ENCODE measurements at regions not wholly inside any gene's neighbourhood (a gene's known extent, or its start where the extent isn't known, plus 50 kb on each side); places are given as distances from the start of the nearest gene placed in this dataset.

DNA sequence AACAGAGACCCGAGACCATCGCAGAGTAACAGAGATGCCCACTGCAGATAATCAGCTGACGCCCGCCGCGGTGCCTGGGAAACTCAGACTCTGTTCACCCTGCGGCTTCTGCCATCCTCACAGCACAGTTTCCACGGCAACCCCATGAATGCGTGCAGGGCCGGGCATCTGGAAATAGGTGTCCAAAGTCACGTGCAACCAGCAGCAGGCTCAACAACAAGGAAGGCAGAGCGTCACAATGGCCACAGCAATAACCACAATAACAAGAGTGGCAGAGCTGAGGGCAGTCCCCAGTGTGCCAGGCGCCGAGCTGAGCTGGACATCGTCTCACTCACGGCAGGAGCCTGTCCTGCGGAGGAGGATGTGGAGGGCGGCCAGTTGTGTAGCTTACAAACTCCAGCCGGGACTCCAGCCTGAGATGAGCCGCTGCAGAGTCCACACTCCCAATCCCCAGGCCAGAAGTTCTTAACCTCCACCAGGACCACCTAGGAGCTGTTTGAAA is 102.0 kb downstream of the CRYAA start:
- H3K4me2 ChIP-seq (ENCODE audit: low read length) = no peak overlapping the region
- TF ChIP-seq, protein P1, sequence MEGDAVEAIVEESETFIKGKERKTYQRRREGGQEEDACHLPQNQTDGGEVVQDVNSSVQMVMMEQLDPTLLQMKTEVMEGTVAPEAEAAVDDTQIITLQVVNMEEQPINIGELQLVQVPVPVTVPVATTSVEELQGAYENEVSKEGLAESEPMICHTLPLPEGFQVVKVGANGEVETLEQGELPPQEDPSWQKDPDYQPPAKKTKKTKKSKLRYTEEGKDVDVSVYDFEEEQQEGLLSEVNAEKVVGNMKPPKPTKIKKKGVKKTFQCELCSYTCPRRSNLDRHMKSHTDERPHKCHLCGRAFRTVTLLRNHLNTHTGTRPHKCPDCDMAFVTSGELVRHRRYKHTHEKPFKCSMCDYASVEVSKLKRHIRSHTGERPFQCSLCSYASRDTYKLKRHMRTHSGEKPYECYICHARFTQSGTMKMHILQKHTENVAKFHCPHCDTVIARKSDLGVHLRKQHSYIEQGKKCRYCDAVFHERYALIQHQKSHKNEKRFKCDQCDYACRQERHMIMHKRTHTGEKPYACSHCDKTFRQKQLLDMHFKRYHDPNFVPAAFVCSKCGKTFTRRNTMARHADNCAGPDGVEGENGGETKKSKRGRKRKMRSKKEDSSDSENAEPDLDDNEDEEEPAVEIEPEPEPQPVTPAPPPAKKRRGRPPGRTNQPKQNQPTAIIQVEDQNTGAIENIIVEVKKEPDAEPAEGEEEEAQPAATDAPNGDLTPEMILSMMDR (IDR thresholded peaks at IDR 0.05; ENCODE audit: low read length) = no peak
- no peak for TF ChIP-seq EZH2 (IDR thresholded peaks at IDR 0.05; ENCODE audit: borderline replicate concordance, low read length)
- H4K20me1 ChIP-seq (ENCODE audit: insufficient read depth, low read length) = no peaks in the 10 kb centered on the region
- no peaks in the 10 kb centered on the region for H3F3A ChIP-seq (ENCODE audit: insufficient read depth, low read length)
- H2AFZ ChIP-seq (ENCODE audit: low read length) = no peak overlapping the region
- no peaks in the 10 kb centered on the region for H3K36me3 ChIP-seq (ENCODE audit: insufficient read depth, low read length)
- H3K9me3 ChIP-seq (ENCODE audit: low read length) = no peaks in the 10 kb centered on the region
- H3K9me2 ChIP-seq (ENCODE audit: low read depth, low read length) = no peaks in the 10 kb centered on the region
- H3K27ac ChIP-seq (ENCODE audit: low read depth, low read length, poor library complexity, severe bottlenecking) = no peak overlapping the region
- H3K27me3 ChIP-seq (ENCODE audit: insufficient read depth, low read length) = peaks cover 4% of the 10 kb centered on the region; the same call in 1 of the 2 replicates
- H3K4me1 ChIP-seq (ENCODE audit: insufficient read depth, low read length, severe bottlenecking) = no peaks in the 10 kb centered on the region
- no peak overlapping the region for H3K9ac ChIP-seq (ENCODE audit: low read length)
- H3K4me3 ChIP-seq (ENCODE audit: low read depth, low read length, poor library complexity, severe bottlenecking) = no peak overlapping the region
- no peaks in the 10 kb centered on the region for H3K79me2 ChIP-seq (ENCODE audit: insufficient read depth, low read length)

DNA sequence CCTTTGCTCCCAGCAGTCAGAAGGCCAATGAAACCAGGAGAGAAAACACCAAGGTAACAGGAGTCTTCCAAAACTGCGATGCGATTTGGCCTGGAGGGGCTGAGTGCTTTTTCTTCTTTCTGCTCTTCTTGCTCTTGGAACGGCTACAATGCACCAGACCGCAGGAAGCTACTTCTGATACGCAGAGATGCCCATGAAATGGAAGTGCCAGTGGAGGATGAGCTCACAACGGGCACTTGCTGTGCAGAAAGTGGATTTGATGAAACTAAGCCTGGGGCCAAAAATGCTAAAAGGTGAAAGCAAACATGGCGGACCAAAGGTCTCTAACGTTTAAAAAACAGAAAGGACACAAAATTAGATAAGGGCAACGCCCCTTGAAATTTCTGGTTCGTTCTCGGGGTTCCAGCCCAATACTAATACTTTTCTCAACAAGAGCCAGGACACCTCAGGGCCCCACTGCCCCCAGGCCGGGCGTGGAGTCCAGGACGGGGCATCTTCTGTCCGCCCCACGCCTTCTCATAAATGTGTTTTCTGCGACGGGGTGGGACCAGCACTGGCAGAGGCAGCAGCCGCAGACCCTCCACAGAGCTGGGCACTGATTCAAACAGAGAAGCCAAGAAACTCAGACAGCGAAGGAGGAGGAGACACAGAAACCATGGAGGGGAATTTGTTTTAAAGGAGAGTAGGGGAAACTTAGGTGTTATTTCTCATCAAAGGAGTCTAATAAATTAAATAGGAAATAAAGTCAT is 101.3 kb downstream of the CRYAA start:
- Histone ChIP-seq H3K4me3 (ENCODE audit: low read depth, low read length, poor library complexity, severe bottlenecking) (no peak overlapping the region), H3K27me3 (ENCODE audit: insufficient read depth, low read length) (peaks cover 4% of the 10 kb centered on the region; the same call in 1 of the 2 replicates), H3K79me2 (ENCODE audit: insufficient read depth, low read length) (no peaks in the 10 kb centered on the region), H3K9me2 (ENCODE audit: low read depth, low read length) (no peaks in the 10 kb centered on the region), H3K36me3 (ENCODE audit: insufficient read depth, low read length) (no peaks in the 10 kb centered on the region), H3K9me3 (ENCODE audit: low read length) (no peaks in the 10 kb centered on the region), H3K4me1 (ENCODE audit: insufficient read depth, low read length, severe bottlenecking) (no peaks in the 10 kb centered on the region), H3K9ac (ENCODE audit: low read length) (no peak overlapping the region), H2AFZ (ENCODE audit: low read length) (no peak overlapping the region), H3K27ac (ENCODE audit: low read depth, low read length, poor library complexity, severe bottlenecking) (no peak overlapping the region), H3F3A (ENCODE audit: insufficient read depth, low read length) (no peaks in the 10 kb centered on the region), H4K20me1 (ENCODE audit: insufficient read depth, low read length) (no peaks in the 10 kb centered on the region), H3K4me2 (ENCODE audit: low read length) (no peak overlapping the region)
- TF ChIP-seq EZH2 (IDR thresholded peaks at IDR 0.05; ENCODE audit: borderline replicate concordance, low read length) = no peak
- TF ChIP-seq, protein P1 (IDR thresholded peaks at IDR 0.05; ENCODE audit: low read length) = no peak

DNA sequence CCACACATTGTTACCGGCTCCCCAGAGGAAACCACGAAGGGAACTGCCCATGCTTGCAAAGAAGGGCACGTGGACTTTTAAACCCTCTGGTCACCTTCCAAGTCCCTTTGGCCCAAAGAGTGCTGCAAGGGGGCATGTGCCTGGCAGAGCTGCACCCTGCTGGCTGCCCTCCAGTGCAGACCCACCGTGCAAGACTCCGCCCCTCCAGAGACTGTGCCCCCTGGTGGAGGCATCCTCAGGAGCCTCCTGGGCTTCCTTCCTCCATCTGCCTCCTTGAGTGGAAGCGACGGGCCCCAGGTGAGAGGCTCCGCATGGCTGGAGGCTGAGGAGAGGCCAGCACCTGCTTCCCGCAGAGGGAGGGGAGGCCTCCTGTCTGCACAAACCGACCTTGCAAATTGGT is 100.6 kb downstream of the CRYAA start:
- Histone ChIP-seq H3K27me3 (ENCODE audit: insufficient read depth, low read length) (peaks cover 4% of the 10 kb centered on the region; the same call in 1 of the 2 replicates), H3K27ac (ENCODE audit: low read depth, low read length, poor library complexity, severe bottlenecking) (no peak overlapping the region), H3K9ac (ENCODE audit: low read length) (no peak overlapping the region), H3F3A (ENCODE audit: insufficient read depth, low read length) (no peaks in the 10 kb centered on the region), H3K4me3 (ENCODE audit: low read depth, low read length, poor library complexity, severe bottlenecking) (no peak overlapping the region), H3K79me2 (ENCODE audit: insufficient read depth, low read length) (no peaks in the 10 kb centered on the region), H4K20me1 (ENCODE audit: insufficient read depth, low read length) (no peaks in the 10 kb centered on the region), H3K36me3 (ENCODE audit: insufficient read depth, low read length) (no peaks in the 10 kb centered on the region), H3K9me2 (ENCODE audit: low read depth, low read length) (no peaks in the 10 kb centered on the region), H3K9me3 (ENCODE audit: low read length) (no peaks in the 10 kb centered on the region), H3K4me2 (ENCODE audit: low read length) (no peak overlapping the region), H2AFZ (ENCODE audit: low read length) (no peak overlapping the region), H3K4me1 (ENCODE audit: insufficient read depth, low read length, severe bottlenecking) (no peaks in the 10 kb centered on the region)
- TF ChIP-seq, protein P1 (IDR thresholded peaks at IDR 0.05; ENCODE audit: low read length) = peak; percentile 74
- no peak for TF ChIP-seq EZH2 (IDR thresholded peaks at IDR 0.05; ENCODE audit: borderline replicate concordance, low read length)
